A549 (cell line): ENCODE measurements at regions not wholly inside any gene's neighbourhood (a gene's known extent, or its start where the extent isn't known, plus 50 kb on each side); places are given as distances from the start of the nearest gene placed in this dataset.

ENCODE experiments used
- ATAC-seq, 2 experiments: fragments of 200-7000 bp in 1 of 2; fragments of >200 bp in 1 of 2; cut with Nextera tagmentation in 1 of 2; cut with Tn5 transposase in 1 of 2; 3 replicates each; pipeline versions ENCODE4 v1.8.0 to v1.9.1; 2018 to 2020; ENCODE audit warnings: mild to moderate bottlenecking in 1 of 2, moderate library complexity in 1 of 2
- CTCF ChIA-PET: fragments of 300-600 bp; sonication (Branson Sonifier 250); formaldehyde crosslinking; extraction: SDS; loops from one replicate; lab custom pipeline; 2021; ENCODE audit warnings: antibody characterized with exemption, inconsistent platforms; lab: Yijun Ruan, JAX
- POLR2A ChIA-PET: fragments of 350-600 bp; formaldehyde crosslinking; extraction: SDS; loops from one replicate; lab custom pipeline; 2021; ENCODE audit warnings: antibody characterized with exemption, inconsistent platforms; lab: Yijun Ruan, JAX
- DNase-seq, 2 experiments: peaks; one replicate each; pipeline versions ENCODE4 v3.0.0 to v3.0.0-alpha.2; 2011 to 2016; ENCODE audit warnings: low read depth in 1 of 2, low spot score in 1 of 2
- FAIRE-seq: peaks from 2 replicates; lab custom pipeline; 2011; peaks lifted over from hg19 to GRCh38; lab: Jason Lieb, UNC
- H3K27ac ChIP-seq, 2 experiments: fragments of >200 bp; sonication (Bioruptor Twin); formaldehyde crosslinking; 3 replicates each; pipeline ENCODE4 v1.5.1; 2016 to 2017
- H3K4me1 ChIP-seq: fragments of >200 bp; sonication (Bioruptor Twin); formaldehyde crosslinking; 3 replicates; pipeline ENCODE4 v1.6.1; 2016
- H3K4me2 ChIP-seq: fragments of >200 bp; sonication (Bioruptor Twin); formaldehyde crosslinking; 3 replicates; pipeline ENCODE4 v1.6.1; 2016
- H3K4me3 ChIP-seq: fragments of >200 bp; sonication (Bioruptor Twin); formaldehyde crosslinking; 3 replicates; pipeline ENCODE4 v1.5.1; 2016
- H3K9me3 ChIP-seq: fragments of >200 bp; sonication (Bioruptor Twin); formaldehyde crosslinking; 3 replicates; pipeline ENCODE4 v1.6.1; 2016
- ATOH8 ChIP-seq: fragments of 250-450 bp; sonication (Bioruptor Pico); IDR thresholded peaks from 2 replicates; pipeline ENCODE4 v1.5.0; 2020; ENCODE audit warnings: low read depth, mild to moderate bottlenecking, moderate library complexity
- CBX8 ChIP-seq: fragments of 200-600 bp; sonication (generic); IDR thresholded peaks from 2 replicates; pipeline ENCODE4 v1.6.1; 2016
- CHD2 ChIP-seq: fragments of 150-350 bp; IDR thresholded peaks from 2 replicates; pipeline ENCODE4 v1.6.1; 2014; ENCODE audit warnings: low read length; ENCODE audit not compliant: partially characterized antibody
- CHD4 ChIP-seq: fragments of 200-600 bp; sonication (generic); IDR thresholded peaks from 2 replicates; pipeline ENCODE4 v1.6.1; 2016; ENCODE audit warnings: antibody characterized with exemption, mild to moderate bottlenecking, borderline replicate concordance
- CTCF ChIP-seq: fragments of >200 bp; sonication (Bioruptor Twin); formaldehyde crosslinking; IDR thresholded peaks from 3 replicates; pipeline ENCODE4 v1.5.1; 2016
- EHMT2 ChIP-seq: fragments of 200-600 bp; sonication (generic); IDR thresholded peaks from 2 replicates; pipeline ENCODE4 v1.6.1; 2016; ENCODE audit warnings: antibody characterized with exemption, low read depth, mild to moderate bottlenecking, moderate library complexity
- ELK1 ChIP-seq: fragments of 150-350 bp; IDR thresholded peaks from 2 replicates; pipeline ENCODE4 v1.6.1; 2014; ENCODE audit warnings: low read depth, mild to moderate bottlenecking, low read length
- EP300 ChIP-seq, 2 experiments: fragments of >200 bp; sonication (Bioruptor Twin); formaldehyde crosslinking; IDR thresholded peaks; 2 replicates in 1 of 2; 3 replicates in 1 of 2; pipeline ENCODE4 v1.6.1; 2016 to 2017
- HDAC2 ChIP-seq: fragments of 200-600 bp; sonication (generic); IDR thresholded peaks from 2 replicates; pipeline ENCODE4 v1.6.1; 2016
- HEYL ChIP-seq: fragments of 250-450 bp; sonication (Bioruptor Pico); IDR thresholded peaks from 2 replicates; pipeline ENCODE4 v1.8.0; 2021; ENCODE audit warnings: mild to moderate bottlenecking, moderate library complexity
- JUN ChIP-seq, 2 experiments: fragments of >200 bp; sonication (Bioruptor Twin); formaldehyde crosslinking; IDR thresholded peaks; 2 replicates in 1 of 2; 3 replicates in 1 of 2; pipeline ENCODE4 v1.6.1; 2016 to 2017
- KDM1A ChIP-seq: fragments of 200-600 bp; sonication (generic); IDR thresholded peaks from 2 replicates; pipeline ENCODE4 v1.6.1; 2016; ENCODE audit warnings: low read depth, mild to moderate bottlenecking
- MAFK ChIP-seq: fragments of 450-650 bp; IDR thresholded peaks from 2 replicates; pipeline ENCODE4 v1.6.1; 2014; ENCODE audit not compliant: partially characterized antibody
- NPAS2 ChIP-seq: fragments of 250-450 bp; sonication (Bioruptor Pico); IDR thresholded peaks from 2 replicates; pipeline ENCODE4 v1.8.0; 2022; ENCODE audit warnings: mild to moderate bottlenecking, moderate library complexity, borderline replicate concordance
- NR3C1 ChIP-seq: fragments of >200 bp; sonication (Bioruptor Twin); formaldehyde crosslinking; IDR thresholded peaks from 3 replicates; pipeline ENCODE4 v1.6.1; 2017
- POLR2AphosphoS2 ChIP-seq: conservative IDR thresholded peaks from 2 replicates; pipeline ENCODE4 v1.6.1; 2012; ENCODE audit warnings: low read length, improper control_type of control experiment, inconsistent platforms
- RAD21 ChIP-seq, 2 experiments: fragments of >200 bp in 1 of 2; sonication (Bioruptor Twin) in 1 of 2; formaldehyde crosslinking in 1 of 2; IDR thresholded peaks in 1 of 2; conservative IDR thresholded peaks in 1 of 2; 2 replicates in 1 of 2; 3 replicates in 1 of 2; pipeline ENCODE4 v1.6.1; 2012 to 2018; ENCODE audit warnings: inconsistent platforms in 1 of 2
- SMC3 ChIP-seq: fragments of >200 bp; sonication (Bioruptor Twin); formaldehyde crosslinking; IDR thresholded peaks from 3 replicates; pipeline ENCODE4 v1.6.1; 2018; ENCODE audit warnings: inconsistent platforms
- TP53 ChIP-seq: fragments of 250-450 bp; sonication (Bioruptor Pico); IDR thresholded peaks from 2 replicates; pipeline ENCODE4 v1.5.0; 2021; ENCODE audit warnings: mild to moderate bottlenecking, moderate library complexity
- WGBS: methylation state at CpG from one replicate; pipeline ENCODE4 v1.1.6; 2017; ENCODE audit errors: missing lambda C conversion rate; 5-methylcytosine and 5-hydroxymethylcytosine counted together

GRCh38 chr22:45094825-45095224, 68.9 kb upstream of the NUP50 start:
- ATAC-seq (no peak), DNase-seq (no peak), FAIRE-seq (no peak)
- TF ChIP-seq HDAC2, result no peak
- TF ChIP-seq EP300 (IDR thresholded peaks at IDR 0.05), result no peak
- no peak for TF ChIP-seq POLR2AphosphoS2
- TF ChIP-seq KDM1A, result no peak
- no peak for TF ChIP-seq CHD2
- TF ChIP-seq ATOH8 (CRISPR knock-in tag), result no peak
- no peak for TF ChIP-seq HEYL (CRISPR knock-in tag)
- no peak for TF ChIP-seq CBX8
- no peak for TF ChIP-seq CHD4
- no peak for TF ChIP-seq ELK1
- WGBS, result 49% methylated on average over 9 of the region's 9 CpGs
- Histone ChIP-seq H3K9me3 (no peaks in the 10 kb centered on the region), H3K4me1 (0 out of 3 replicates have a peak, but pooled peaks cover 4% of the 10 kb centered on the region), H3K4me2 (no peak overlapping the region), H3K27ac (no peak overlapping the region), H3K4me3 (no peak overlapping the region)
- CTCF ChIA-PET, result interaction anchor here (1.0 to 4.5 kb wide), 8 partner anchors 11 to 275 kb away, joined by 3 to 22 read pairs (median 9); no protein-coding TSS in a partner anchor
- POLR2A ChIA-PET, result no interaction called here

- ATAC-seq, result peak; percentile 82 to 89
- DNase-seq, result peak; percentile 60 to 64
- WGBS, result 10% methylated on average over 7 of the region's 7 CpGs
- H3K9me3 ChIP-seq, result no peaks in the 10 kb centered on the region
- no peak overlapping the region for H3K4me3 ChIP-seq
- TF ChIP-seq KDM1A (no peak), NR3C1 (no peak), CTCF (peak; percentile 65), JUN (IDR thresholded peaks at IDR 0.05) (no peak), SMC3 (peak; percentile 64), TP53 (CRISPR knock-in tag) (no peak), RAD21 (conservative IDR thresholded peaks at IDR 0.05 in 1 of 2, IDR thresholded peaks at IDR 0.05 in 1 of 2) (peak; percentile 64 to 76)
- CTCF ChIA-PET, result interaction anchor here (0.6 to 4.5 kb wide), 24 partner anchors 12 to 458 kb away, joined by 3 to 22 read pairs (median 4); no protein-coding TSS in a partner anchor
- H3K4me1 ChIP-seq, result no peaks in the 10 kb centered on the region
- no peak overlapping the region for H3K27ac ChIP-seq
- POLR2A ChIA-PET, result no interaction called here
- no peak overlapping the region for H3K4me2 ChIP-seq
- FAIRE-seq, result no peak
These were observed 67.3 kb upstream of the NUP50 start for GRCh38 chr22:45096256-45096907.

GRCh38 chr22:45097061-45097460, 66.7 kb upstream of the NUP50 start:
- no peak for FAIRE-seq

More at GRCh38 chr22:45097061-45097460, 66.7 kb upstream of the NUP50 start:
- H3K4me2 ChIP-seq, result no peak overlapping the region
- CTCF ChIA-PET, result interaction anchor here (0.6 to 1.6 kb wide), 9 partner anchors 12 to 276 kb away, joined by 3 to 5 read pairs (median 3); no protein-coding TSS in a partner anchor
- H3K4me1 ChIP-seq, result peaks cover 2% of the 10 kb centered on the region; the same call in 1 of the 3 replicates
- no peak for ATAC-seq
- no peaks in the 10 kb centered on the region for H3K9me3 ChIP-seq
- H3K4me3 ChIP-seq, result no peak overlapping the region
- WGBS, result 79% methylated on average over 3 of the region's 3 CpGs
- no peak overlapping the region for H3K27ac ChIP-seq
- TF ChIP-seq EHMT2, result no peak
- no peak for TF ChIP-seq SMC3
- TF ChIP-seq NPAS2 (CRISPR knock-in tag), result no peak
- TF ChIP-seq MAFK, result no peak
- TF ChIP-seq, all 56 proteins: peak for 0
- POLR2A ChIA-PET, result no interaction called here
- no peak for DNase-seq
